ENCODE measurements at regions not wholly inside any gene's neighbourhood (a gene's known extent, or its start where the extent isn't known, plus 50 kb on each side); places are given as distances from the start of the nearest gene placed in this dataset.

DNA sequence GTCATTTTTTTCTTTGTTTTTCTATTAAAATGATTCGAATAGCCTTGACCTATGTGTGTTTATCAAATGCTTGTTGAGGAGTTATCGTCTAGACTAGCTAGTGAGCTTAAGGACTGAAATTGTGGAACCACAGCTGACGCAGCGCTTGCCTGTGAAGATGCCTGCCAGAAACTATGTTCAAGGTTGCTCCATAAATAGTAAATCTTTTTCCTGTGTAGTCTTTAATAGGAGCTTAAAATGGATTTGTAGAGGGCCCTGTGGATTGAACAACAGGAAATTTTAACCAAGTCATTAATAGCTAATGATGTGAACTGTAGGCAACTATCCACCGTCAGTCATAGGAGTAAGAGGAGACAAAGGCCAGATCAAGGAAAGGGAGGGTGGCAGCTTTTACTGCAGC, 145.1 kb downstream of the GNAI1 start:
- TF ChIP-seq, protein P1, sequence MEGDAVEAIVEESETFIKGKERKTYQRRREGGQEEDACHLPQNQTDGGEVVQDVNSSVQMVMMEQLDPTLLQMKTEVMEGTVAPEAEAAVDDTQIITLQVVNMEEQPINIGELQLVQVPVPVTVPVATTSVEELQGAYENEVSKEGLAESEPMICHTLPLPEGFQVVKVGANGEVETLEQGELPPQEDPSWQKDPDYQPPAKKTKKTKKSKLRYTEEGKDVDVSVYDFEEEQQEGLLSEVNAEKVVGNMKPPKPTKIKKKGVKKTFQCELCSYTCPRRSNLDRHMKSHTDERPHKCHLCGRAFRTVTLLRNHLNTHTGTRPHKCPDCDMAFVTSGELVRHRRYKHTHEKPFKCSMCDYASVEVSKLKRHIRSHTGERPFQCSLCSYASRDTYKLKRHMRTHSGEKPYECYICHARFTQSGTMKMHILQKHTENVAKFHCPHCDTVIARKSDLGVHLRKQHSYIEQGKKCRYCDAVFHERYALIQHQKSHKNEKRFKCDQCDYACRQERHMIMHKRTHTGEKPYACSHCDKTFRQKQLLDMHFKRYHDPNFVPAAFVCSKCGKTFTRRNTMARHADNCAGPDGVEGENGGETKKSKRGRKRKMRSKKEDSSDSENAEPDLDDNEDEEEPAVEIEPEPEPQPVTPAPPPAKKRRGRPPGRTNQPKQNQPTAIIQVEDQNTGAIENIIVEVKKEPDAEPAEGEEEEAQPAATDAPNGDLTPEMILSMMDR (IDR thresholded peaks at IDR 0.05) = no peak
- TF ChIP-seq ZFX (IDR thresholded peaks at IDR 0.05; ENCODE audit: borderline replicate concordance) = no peak
